ENCODE measurements at regions not wholly inside any gene's neighbourhood (a gene's known extent, or its start where the extent isn't known, plus 50 kb on each side); places are given as distances from the start of the nearest gene placed in this dataset.

GRCh38 chr22:27654546-27655445, 146.8 kb downstream of the MN1 start:
- H3K4me3 Mint-ChIP-seq: no peak overlapping the region
- H3K27me3 Mint-ChIP-seq (ENCODE audit: low read depth): peaks cover 34% of the 10 kb centered on the region
- peaks cover 5% of the 10 kb centered on the region for H3K9me3 Mint-ChIP-seq
- no peak for TF ChIP-seq CTCF (IDR thresholded peaks at IDR 0.05; ENCODE audit: unreplicated experiment)
- no peak overlapping the region for H3K27ac Mint-ChIP-seq
- no peaks in the 10 kb centered on the region for H3K36me3 Mint-ChIP-seq
- DNase-seq (ENCODE audit: low spot score in 2 of 2, unreplicated experiment in 2 of 2): no peak
- H3K4me1 Mint-ChIP-seq: peaks cover 4% of the 10 kb centered on the region

GRCh38 chr22:27655582-27656185, 145.9 kb downstream of the MN1 start:
- no peak for TF ChIP-seq CTCF (IDR thresholded peaks at IDR 0.05; ENCODE audit: unreplicated experiment)
- H3K36me3 Mint-ChIP-seq: no peaks in the 10 kb centered on the region
- H3K9me3 Mint-ChIP-seq: peaks cover 5% of the 10 kb centered on the region
- H3K4me3 Mint-ChIP-seq: no peak overlapping the region
- peaks cover 4% of the 10 kb centered on the region for H3K4me1 Mint-ChIP-seq
- no peak for DNase-seq (ENCODE audit: low spot score in 2 of 2, unreplicated experiment in 2 of 2)
- H3K27me3 Mint-ChIP-seq (ENCODE audit: low read depth): peaks cover 31% of the 10 kb centered on the region
- H3K27ac Mint-ChIP-seq: no peak overlapping the region

DNA sequence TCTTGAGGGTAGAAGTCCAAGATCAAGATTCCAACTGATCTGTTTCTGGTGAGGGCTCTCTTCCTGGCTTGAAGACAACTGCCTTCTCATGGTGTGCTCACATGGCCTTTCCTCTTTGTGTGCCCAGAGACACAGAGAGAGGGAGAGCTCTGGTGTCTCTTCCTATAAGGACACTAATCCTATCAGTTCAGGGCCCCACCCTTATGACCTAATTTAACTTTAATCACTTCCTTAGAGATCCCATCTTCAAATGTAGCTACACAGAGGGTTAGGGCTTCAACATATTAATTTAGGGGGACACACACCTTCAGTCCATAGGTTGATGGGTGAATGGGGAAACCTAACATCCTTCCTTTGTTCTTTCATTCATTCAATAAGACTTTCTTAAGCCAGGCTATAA, 144.6 kb downstream of the MN1 start:
- no peak for DNase-seq (ENCODE audit: low spot score in 2 of 2, unreplicated experiment in 2 of 2)
- no peak for TF ChIP-seq CTCF (IDR thresholded peaks at IDR 0.05; ENCODE audit: unreplicated experiment)
- no peaks in the 10 kb centered on the region for H3K36me3 Mint-ChIP-seq
- H3K27me3 Mint-ChIP-seq (ENCODE audit: low read depth): peaks cover 31% of the 10 kb centered on the region
- H3K4me3 Mint-ChIP-seq: no peak overlapping the region
- peaks cover 5% of the 10 kb centered on the region for H3K9me3 Mint-ChIP-seq
- peaks cover 4% of the 10 kb centered on the region for H3K4me1 Mint-ChIP-seq
- H3K27ac Mint-ChIP-seq: no peak overlapping the region

GRCh38 chr22:27660306-27660705, 141.2 kb downstream of the MN1 start:
- Mint-ChIP-seq H3K4me3 (no peak overlapping the region), H3K9me3 (peaks cover 5% of the 10 kb centered on the region), H3K36me3 (no peaks in the 10 kb centered on the region), H3K27ac (no peak overlapping the region), H3K27me3 (ENCODE audit: low read depth) (peaks cover 21% of the 10 kb centered on the region), H3K4me1 (peaks cover 24% of the 10 kb centered on the region)
- TF ChIP-seq CTCF (IDR thresholded peaks at IDR 0.05; ENCODE audit: unreplicated experiment): no peak
- DNase-seq (ENCODE audit: low spot score in 2 of 2, unreplicated experiment in 2 of 2): no peak

DNA sequence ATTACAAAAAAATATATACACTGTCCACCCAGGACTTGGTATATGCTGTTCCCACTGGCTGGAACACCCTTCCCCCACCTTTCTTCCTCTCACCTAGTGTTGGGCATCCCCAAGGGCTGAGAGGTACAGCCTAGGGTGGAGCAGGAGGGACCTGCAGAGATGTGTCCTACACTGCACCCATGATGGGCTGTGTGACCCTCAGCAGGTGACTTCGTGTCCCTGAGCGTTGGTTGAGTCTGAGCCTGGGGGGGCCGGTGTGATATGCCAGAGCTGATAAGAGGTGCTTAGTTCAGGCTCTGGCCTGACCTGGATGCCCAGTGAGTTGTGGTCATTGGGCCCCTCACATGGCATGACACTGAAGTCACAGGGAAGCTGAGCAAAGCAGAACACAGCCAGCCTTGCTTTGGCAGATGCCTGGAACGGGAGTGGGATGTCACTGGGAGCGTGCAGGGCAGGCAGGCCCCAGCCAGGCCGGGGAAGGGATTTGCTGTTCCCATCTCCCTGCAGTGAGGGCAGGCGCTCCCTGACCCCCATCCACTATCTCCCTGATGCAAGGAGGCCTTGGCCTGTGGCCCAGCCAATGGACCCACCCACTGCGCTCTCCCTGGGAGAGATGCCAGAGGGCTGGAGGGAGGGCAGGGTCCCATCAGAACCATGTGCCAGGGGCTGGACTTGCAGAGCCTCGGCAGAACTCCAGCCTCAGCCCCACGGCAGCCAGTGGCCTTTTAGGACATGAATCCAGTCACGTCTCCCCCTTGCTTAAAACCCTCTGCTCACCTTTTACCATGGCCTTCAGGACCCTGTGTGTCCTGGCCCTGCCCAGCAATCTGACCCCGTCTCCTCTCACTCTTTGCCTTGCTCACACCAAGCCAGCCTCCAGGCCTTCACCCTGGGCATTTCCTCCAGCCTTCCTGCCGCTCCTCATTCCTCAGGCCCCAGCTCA, 138.9 kb downstream of the MN1 start:
- Mint-ChIP-seq H3K9me3 (peaks cover 7% of the 10 kb centered on the region), H3K36me3 (peaks cover 5% of the 10 kb centered on the region), H3K27ac (peak overlapping the region; percentile 81), H3K27me3 (ENCODE audit: low read depth) (peaks cover under 1% of the 10 kb centered on the region), H3K4me1 (peaks cover 34% of the 10 kb centered on the region), H3K4me3 (no peak overlapping the region)
- no peak for TF ChIP-seq CTCF (IDR thresholded peaks at IDR 0.05; ENCODE audit: unreplicated experiment)
- no peak for DNase-seq (ENCODE audit: low spot score in 2 of 2, unreplicated experiment in 2 of 2)
